ENCODE measurements at regions not wholly inside any gene's neighbourhood (a gene's known extent, or its start where the extent isn't known, plus 50 kb on each side); places are given as distances from the start of the nearest gene placed in this dataset.

DNA sequence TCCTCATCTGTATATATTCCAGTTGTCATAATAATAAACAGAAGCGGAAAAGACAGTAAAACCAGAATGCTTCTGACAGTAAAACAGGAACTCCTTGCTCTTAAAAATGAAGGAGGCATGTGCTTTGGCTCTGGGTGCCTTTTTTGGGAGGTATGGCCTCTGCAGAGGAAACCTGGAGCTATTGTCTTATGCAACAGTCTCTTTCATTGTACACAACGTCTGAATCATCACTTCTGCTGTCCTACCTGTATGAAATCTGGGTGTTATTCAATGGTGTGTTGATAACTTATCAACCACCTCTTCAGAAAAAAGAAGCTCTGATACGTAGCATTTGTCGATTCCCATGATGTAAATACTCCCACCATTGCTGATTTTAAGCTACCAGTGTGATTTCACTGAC is 64.8 kb downstream of the CDCA7 start:
- no peak for DNase-seq

DNA sequence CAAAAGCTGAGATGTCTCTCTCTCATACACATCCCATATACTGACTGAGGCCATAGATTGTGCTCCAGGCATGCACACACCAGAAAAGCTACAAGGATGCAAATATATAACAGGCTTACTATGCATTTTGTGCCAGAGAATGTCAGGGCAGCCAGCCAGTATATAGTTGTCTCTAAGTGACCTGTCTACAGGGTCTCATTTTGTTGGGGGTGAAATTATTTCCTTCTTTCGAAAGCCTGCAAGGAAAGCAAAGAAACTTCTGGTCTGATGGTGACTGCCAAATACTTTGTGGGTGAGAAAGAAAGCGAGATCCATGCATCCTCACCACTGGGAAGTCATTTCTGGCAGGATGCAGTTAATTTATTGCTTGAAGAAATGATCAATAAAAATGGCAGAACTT is 70.2 kb downstream of the CDCA7 start:
- no peak for DNase-seq

DNA sequence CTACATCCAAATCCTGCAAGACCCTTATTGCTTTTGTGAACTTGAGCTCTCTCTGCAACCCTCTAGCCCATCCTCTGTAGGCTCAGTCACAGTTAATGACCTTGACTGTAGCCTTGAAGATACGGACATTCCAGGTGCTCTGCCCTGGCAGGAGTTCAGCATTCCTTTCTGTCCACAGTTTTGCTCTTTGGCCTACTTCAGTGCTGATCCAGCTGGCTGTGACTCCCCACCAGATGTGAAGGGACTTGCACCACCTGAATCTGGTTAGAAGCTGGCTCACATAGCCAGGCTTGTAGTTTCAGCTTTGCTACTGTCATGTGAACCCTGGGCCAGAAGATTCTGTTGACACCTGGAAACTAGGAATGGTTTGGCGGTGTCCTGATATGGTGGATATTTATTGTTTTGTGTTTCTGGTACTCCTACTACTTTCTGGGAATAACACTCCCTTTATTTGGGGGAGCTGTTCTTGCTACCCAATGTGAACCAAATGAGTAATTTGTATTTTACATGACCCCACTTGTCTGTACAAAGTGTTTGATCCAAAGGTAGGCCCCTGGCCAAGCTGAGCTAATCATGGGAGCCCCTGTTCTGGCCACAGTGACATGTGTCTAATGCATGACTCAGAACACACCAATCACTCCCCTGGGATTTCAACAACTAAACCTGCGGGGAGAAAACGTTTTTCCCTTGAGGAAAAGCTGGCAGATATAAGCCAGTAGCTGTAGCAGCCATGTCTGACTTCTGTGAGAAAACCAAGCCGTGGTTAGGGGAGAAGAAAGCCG is 73.4 kb downstream of the CDCA7 start:
- DNase-seq: no peak

DNA sequence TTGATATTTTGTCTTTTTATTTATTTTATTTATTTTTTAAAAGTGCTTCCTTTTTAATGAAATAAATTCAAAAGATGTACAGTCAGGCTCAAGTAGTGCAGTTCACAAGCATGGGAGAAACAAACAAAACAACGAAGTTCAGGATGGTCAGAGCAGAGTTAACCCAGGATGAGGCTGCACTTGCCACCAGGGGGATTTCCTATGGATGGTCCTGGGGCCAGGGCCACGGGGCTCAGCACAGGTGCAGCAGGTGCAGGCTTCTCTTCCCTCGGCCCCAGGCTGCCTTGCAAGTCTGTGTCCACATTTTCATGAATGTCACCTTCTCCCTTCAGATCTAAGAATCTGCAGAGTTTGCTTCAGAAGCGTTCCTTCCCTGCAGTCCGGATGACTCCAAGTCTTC is 76.5 kb downstream of the CDCA7 start:
- DNase-seq: no peak

DNA sequence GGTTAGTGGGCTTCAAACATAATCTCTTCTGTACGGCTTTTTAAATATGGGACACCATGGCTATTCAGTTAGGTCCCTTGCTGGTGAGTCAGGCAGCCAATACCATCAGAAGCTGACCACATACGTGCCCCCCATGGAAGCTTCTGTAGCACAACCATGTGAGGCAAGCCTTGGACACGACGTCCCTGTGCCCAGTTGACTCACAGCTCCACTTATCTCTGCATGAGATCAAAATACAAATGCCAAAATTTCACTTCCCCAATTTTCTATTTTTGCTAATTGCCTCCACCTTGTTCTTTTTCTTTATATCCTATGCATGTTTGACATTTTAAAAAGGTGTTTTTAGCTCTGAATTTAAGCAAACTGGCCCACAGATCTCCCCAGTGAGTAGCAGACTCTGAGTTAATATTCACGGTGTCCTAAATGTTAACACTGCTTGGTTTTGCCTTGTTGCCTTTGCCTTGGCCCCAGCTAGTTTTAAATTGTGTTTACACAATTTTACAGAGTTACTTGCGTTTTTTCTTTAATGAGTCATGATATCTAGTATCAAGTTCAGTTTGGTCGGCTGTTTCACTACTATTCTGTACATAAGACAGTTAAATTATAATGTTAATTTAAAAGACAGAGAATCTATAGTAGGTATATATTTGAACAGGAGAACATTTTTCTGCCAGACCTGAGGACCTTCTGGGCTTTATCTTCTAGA is 77.5 kb downstream of the CDCA7 start:
- no peak for DNase-seq

DNA sequence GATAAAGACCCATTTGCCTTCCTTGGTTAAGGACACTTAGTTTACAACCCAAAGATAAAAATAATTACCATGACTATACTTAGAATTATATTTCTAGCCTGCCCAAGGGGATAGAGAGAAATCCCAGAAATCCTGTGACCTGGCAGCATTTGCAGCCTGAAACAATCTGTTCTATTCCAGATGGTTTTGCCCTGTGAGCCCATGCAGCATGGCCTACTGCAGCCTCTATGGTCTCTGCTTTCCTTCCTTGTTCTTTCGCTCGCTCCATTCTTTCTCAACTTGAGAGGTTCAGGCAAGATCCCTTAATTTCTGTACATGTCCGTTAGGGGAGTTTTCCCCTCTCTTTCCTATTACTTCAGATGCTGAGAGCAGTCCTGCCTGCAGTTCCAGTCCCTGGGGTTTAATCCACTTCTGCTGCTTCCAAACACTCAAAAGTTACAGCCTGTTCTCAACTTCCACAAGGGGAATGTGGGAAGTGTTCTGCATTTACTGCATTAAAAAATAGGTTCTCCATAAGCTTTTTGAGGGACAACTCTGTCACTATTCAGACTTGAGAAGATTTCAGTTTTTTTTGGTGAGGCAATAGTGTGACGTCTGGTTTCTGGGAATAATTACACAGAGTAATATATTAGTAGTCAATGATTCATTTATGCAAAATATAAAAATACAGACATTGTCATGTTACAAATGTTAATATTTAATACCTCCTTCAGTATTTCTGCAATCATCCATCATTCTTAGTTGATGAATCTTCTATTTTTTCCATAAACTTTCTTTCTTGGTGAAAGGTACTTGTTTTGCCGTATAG is 80.3 kb downstream of the CDCA7 start:
- DNase-seq: peak; percentile 31

DNA sequence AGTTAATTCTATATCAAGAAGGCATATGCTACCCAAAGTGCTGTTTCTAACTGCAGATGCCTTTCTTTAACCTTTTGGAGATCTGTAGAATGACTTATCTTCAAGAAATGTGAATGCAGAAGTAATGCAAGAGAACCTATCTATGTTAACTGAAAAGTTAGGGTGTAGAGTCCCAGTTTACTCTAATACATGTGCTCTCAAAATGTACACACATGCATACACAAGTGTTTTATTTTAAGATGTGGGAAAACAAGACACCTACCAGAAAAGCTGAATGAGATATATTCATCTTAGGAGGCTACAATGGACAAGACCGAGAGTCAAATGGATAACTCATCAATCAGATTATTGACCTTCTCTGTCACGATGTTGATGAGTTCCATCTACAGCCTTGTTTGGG is 80.9 kb downstream of the CDCA7 start:
- no peak for DNase-seq

DNA sequence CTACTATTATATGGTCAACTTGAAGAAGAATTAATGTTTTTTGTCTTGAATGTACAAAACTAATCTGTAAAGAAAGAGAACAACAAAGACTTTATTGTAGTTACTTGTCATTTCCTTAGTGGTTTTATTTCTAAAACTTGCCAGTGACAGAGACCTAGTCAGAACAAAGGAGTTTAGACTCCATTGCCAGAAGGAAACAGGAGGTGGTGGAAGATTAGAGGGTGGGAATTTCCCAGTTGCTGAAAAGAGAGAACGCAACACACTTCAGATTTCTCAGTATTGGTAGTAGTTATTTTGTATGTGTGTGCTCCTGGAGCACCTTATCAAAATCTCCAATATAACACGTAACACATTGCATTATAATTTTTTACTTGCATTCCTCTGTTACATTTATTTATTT is 81.4 kb downstream of the CDCA7 start:
- no peak for DNase-seq

DNA sequence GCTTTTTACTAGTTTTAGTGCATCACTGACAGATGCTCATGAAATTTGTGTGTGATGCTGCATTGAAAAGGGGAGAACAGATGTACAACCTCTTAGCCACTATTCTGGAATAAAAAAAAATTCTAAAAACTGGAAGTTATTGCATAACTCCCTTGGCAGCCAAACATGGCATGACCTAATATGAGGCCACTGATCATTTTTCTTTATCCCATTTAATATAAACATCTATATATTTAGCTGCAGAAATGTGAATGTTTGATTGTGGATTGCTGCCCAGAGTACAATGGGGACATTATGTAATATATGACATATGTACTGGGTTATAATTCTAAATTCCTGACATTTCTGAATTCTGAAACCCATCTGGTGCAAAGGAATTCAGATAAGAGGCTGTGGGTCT is 86.5 kb downstream of the CDCA7 start:
- peak; percentile 28 for DNase-seq

DNA sequence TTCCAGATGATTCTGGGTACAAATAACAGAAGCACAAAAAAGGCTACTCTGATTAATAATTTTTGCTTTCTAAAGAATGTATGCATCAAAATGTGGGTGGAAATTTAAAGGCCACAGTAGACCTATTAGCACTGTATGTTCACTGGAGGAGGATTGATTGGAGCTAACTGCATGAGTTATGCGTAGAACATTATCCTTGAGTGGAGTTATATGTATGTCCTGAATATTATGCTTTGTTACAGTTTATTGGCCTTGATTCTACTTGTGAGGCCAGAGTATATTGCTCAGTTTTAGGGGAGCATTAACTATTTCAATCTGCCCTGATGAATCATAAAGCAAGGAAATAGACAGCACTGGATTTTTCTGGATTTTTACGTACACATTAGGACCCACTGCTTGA is 87.9 kb downstream of the CDCA7 start:
- no peak for DNase-seq

DNA sequence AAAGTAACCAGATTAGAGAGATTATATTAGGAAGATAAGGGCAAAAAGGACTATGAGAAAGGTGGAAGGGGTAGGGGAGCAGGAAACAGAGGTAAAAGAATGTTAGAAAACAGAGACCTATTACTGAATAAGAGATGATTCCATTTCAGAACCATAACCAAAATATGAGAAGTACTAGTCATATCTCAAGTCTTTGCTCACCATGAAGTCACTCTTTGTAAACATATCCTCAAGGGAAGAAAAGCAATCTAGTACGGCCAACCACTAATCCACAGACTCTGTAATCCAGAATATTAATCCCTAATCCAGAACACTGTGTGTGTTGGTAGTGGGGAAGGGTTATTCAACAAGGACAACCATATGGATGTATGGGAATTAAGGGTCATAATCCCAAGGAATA is 92.0 kb downstream of the CDCA7 start:
- no peak for DNase-seq

DNA sequence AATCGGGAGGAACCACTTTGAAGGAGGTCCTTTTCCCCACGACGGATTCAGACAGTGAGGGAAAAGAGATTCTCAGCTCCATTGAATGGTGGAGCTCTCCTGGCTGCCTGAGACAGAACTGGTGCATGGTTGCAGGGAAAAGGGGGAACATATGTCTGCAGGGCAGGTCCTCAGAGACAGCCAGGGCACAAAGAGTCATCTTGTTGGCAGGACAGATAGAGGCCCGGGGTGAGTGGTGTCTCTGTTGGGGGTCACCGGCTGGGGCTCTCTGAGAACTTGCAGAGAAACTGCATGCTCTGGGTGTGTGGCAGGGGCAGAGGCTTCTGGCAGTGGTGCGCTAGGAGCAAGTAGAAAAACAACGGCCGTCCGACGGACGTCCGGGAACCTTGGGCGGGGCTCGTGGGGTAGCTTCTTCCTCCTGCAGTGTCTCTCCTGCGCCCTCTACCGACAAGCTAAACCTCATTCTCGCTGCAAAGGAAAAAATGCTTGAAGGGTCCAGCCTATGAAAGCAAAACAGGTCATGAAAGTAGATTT is 94.3 kb downstream of the CDCA7 start:
- DNase-seq: peak; percentile 76

DNA sequence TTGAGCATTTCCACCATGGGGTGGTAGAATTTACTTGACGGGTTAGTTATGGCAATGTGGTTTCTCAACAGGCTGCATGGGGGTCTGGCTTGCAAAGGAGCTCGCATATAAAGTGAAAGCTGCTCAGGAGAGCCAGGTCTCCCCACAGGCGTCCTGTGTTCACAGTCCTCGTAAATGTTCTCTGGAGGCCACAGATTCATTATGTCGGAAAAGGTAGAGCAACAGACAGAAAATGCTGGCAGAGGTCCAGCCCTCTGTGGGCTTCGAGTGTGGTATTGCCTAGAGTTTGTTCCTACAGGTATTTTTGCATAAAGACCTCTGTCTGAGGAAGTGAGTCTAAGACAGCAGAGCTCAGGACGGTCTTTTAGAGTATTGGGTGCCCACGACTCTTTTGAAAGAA is 96.4 kb downstream of the CDCA7 start:
- no peak for DNase-seq

DNA sequence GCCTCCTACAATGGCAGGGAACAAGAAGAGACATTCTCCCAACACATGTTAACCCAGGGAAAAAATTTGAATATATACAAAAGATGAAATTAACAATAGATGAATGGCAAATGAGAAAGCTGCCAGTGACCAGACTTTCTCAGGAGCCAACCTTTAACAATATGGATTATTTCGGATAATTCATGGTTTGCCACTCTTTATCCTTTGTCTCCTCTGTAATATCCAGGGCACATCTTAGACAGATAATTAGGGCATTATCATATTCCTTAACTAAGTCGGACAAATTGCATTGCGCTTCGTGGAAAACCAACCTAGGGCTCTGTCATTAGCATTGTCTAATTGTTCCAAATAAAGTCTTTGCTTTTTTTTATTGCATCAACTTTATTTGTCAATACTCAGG is 97.3 kb downstream of the CDCA7 start:
- DNase-seq: no peak

DNA sequence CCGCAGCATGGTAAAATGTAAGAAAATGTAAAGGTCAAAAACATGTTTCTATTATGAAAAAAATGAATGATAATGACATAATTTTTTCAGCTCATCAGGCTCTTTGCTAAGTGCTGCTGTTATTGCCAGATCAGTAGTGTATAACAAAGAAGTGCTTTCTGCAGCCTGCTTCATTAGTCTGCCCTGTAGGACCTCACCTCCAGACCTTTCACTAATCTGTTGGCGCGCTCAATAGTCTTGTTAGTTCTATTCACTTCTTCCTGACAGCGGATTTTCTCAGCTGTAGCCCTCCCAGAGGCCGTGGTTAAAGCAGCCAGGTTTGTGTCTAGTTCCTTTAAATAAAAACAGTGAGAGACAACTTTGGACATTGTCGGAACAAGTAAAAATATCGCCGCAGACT is 97.7 kb downstream of the CDCA7 start:
- DNase-seq: no peak

DNA sequence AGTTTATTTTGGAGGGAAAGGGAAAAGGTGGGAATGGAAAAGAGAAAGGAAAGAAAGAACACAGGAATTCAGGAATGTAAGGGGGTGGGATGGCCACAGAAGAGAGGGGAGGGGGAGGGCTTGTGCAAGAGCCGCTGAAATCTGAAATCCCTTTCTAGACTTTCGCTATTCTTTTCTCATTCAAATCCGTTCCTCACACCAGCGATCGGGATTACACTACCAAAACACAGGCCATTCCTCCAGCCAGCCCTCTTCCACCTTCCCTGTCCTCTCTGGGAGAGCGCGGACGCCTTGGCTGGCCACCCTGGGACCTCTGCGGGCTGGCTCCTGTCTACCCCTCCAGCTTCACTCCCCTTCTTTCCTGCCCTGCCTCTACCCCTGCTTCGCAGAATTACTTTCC is 102.3 kb downstream of the CDCA7 start:
- no peak for DNase-seq

DNA sequence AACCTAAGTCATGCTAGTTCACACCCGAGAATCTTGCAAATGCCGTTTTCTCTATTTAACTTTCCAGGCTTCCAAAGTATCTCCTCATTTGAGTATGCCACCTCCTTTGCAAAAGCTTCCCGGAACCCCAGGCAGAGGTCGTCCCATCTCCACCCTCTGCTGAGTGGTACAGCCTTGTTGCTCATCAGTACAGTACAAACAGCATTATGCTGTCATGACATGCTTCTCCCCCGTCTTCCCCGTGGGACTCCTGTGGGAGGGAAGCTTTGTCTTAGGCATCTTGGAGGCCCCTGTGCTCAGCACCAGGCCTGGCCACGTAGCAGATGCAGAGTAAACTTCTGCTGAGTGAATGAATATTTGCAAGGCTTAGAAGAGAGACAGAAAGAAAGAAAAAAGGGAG is 102.7 kb downstream of the CDCA7 start:
- DNase-seq: no peak

DNA sequence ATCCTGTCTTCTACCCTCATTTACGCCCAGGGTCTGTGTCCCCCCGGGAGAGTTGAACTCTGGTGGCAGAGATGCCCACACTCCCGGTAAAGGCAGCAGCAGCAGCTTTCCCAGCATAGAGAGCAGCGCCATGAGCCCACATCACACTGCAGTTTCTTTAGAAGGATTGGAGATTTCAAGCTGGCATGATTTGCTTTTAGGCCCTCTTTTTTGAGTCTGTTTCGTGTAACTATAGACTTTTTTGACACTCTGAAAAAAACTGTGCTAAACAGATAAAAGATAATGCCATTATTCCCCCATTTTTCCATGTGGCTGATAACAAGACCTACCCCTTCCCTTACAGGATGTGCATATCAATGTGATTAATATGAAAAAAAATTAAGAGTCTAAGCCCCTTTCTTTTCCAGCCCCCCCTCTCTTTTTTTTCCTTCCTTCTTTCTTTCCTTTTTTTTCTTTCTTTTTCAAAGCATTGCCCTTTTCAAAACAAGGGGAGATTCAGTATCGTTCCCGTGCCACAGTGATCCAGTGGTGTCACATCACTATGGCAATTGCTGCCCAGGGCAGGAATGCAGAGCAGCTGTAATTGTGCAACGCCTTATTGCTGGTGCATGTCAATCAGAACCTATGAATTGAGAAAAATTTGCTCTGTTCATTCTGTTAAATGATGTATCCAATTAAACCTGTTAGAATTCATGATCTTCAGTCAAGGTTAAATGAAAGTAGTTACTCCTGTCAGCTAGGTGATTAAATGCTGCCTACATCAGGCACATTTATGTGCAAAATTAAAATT is 104.5 kb downstream of the CDCA7 start:
- DNase-seq: no peak

DNA sequence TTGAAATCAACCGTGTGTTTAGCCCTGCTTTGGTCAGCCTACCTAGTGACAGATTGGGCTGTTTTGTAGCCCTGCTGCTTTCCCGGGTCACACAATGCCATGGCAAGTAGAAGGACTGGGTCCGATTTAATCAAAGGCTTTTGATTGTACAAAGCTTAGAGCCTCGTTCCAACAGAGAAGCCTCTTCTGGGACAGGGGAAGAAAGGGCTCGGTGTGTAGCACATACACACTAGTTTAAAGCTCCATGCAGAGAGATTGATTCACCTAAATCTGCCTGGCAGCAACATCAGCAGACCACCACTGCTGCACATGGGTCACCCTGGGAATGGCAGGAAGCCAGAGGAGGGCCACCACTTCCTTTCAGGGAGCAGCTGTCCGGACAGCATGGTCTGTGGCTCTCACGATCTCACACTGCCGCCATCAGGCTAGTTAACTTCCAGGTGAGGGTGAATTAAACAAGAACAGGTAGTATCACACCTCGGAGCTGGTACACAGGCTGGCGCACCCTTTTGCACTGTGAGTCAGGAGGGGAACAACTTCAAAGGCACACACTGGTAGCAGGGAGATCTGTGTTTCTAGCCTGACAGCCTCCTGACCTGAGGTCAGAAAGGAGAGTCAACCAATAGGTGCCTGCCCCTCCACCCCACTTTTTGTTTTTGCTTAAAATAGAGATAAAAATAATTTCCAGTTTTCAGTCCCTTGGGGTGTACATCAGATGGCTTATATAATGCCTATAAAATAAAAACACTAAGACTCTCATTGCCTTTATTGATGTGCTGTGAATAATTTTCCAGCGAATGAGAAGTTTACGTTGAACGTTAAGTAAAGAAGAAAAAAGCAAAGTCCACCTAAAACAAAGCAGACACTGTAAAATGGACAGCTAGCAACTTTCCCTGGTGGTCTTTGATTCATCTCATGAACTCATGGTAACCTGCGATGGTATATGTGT is 108.5 kb downstream of the CDCA7 start:
- DNase-seq: no peak

DNA sequence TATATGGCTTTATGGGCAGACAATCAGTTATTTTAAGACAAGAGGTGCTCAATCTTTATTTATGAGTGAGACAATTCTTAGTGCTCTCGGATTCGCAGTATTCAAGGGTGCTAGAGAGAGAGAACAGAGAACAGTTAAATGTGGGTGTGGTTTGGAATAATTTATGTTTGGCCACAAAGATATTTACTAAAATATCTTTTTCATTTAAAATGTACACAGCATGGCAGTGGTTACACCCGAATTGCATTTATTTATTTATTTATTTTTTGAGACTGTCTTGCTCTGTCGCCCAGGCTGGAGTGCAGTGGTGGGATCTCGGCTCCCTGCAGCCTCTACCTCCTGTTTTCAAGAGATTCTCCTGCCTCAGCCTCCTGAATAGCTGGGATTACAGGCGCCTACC is 109.2 kb downstream of the CDCA7 start:
- no peak for DNase-seq

DNA sequence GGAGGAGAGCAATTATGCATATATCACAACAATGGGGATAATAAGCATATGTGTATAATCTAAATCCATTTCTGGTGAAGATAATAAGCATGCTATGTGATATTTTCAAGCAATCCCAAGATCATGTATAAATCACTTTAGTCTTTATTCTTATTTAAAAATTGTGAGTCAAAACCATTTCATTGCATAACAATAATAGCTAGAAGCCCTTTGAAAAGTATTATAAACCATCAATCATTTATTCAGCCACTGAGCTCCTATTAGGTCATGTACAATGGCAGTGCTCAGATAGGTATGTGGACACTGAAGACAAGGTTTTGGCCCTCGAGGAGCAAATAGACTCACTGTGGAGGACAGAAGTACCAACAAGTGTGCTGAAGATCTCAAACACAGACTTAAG is 113.1 kb downstream of the CDCA7 start:
- DNase-seq: no peak
